Astrocyte (in vitro differentiated cells and primary cell): ENCODE measurements at regions not wholly inside any gene's neighbourhood (a gene's known extent, or its start where the extent isn't known, plus 50 kb on each side); places are given as distances from the start of the nearest gene placed in this dataset.

Experiments
- DNase-seq: peaks from one replicate; pipeline ENCODE4 v3.0.0-alpha.2; 2010; ENCODE audit warnings: low read depth
- FAIRE-seq: peaks from 2 replicates; lab custom pipeline; 2011; peaks lifted over from hg19 to GRCh38; lab: Jason Lieb, UNC
- H2AFZ ChIP-seq: 2 replicates; pipeline ENCODE4 v1.6.0; 2012; ENCODE audit warnings: low read depth, low read length, inconsistent platforms
- H3K27ac ChIP-seq: 2 replicates; pipeline ENCODE4 v1.5.1; 2011; ENCODE audit warnings: low read depth, low read length, inconsistent platforms
- H3K27me3 ChIP-seq: 2 replicates; pipeline ENCODE4 v1.6.0; 2011; ENCODE audit warnings: low read length, inconsistent platforms; ENCODE audit not compliant: insufficient read depth
- H3K36me3 ChIP-seq: 2 replicates; pipeline ENCODE4 v1.5.1; 2011; ENCODE audit warnings: low read length, inconsistent platforms; ENCODE audit not compliant: insufficient read depth
- H3K4me1 ChIP-seq: 2 replicates; pipeline ENCODE4 v1.5.1; 2011; ENCODE audit warnings: low read length, inconsistent platforms; ENCODE audit not compliant: insufficient read depth
- H3K4me2 ChIP-seq: 2 replicates; pipeline ENCODE4 v1.6.0; 2012; ENCODE audit warnings: low read length, inconsistent platforms
- H3K4me3 ChIP-seq: 2 replicates; pipeline ENCODE4 v1.5.1; 2011; ENCODE audit warnings: low read depth, mild to moderate bottlenecking, low read length, inconsistent platforms; ENCODE audit not compliant: insufficient read depth
- H3K79me2 ChIP-seq: 2 replicates; pipeline ENCODE4 v1.6.0; 2012; ENCODE audit warnings: mild to moderate bottlenecking, low read length, inconsistent platforms; ENCODE audit not compliant: insufficient read depth
- H3K9ac ChIP-seq: 2 replicates; pipeline ENCODE4 v1.6.0; 2012; ENCODE audit warnings: mild to moderate bottlenecking, low read length, inconsistent platforms
- H3K9me3 ChIP-seq: 2 replicates; pipeline ENCODE4 v1.5.1; 2012; ENCODE audit warnings: low read depth, mild to moderate bottlenecking, low read length, inconsistent platforms; ENCODE audit not compliant: insufficient read depth
- H4K20me1 ChIP-seq: 2 replicates; pipeline ENCODE4 v1.6.0; 2012; ENCODE audit warnings: low read length, inconsistent platforms; ENCODE audit not compliant: insufficient read depth
- H3K27ac Mint-ChIP-seq: one replicate; pipeline ENCODE4 v1.8.0; 2021; ENCODE audit warnings: mild to moderate bottlenecking, mixed read lengths; ENCODE audit not compliant: unreplicated experiment
- H3K27me3 Mint-ChIP-seq: one replicate; pipeline ENCODE4 v1.8.0; 2021; ENCODE audit warnings: low read depth, mixed read lengths; ENCODE audit not compliant: unreplicated experiment
- H3K36me3 Mint-ChIP-seq: one replicate; pipeline ENCODE4 v1.8.0; 2021; ENCODE audit warnings: low read depth, mixed read lengths; ENCODE audit not compliant: unreplicated experiment
- H3K4me1 Mint-ChIP-seq: one replicate; pipeline ENCODE4 v1.8.0; 2021; ENCODE audit warnings: low read depth, mixed read lengths; ENCODE audit not compliant: unreplicated experiment
- H3K4me3 Mint-ChIP-seq: one replicate; pipeline ENCODE4 v1.8.0; 2021; ENCODE audit warnings: mild to moderate bottlenecking, moderate library complexity, mixed read lengths; ENCODE audit not compliant: unreplicated experiment
- H3K9me3 Mint-ChIP-seq: one replicate; pipeline ENCODE4 v1.8.0; 2021; ENCODE audit warnings: mild to moderate bottlenecking, mixed read lengths; ENCODE audit not compliant: unreplicated experiment
- EZH2 ChIP-seq: IDR thresholded peaks from 2 replicates; pipeline ENCODE4 v1.6.1; 2012; ENCODE audit warnings: mild to moderate bottlenecking, low read length, inconsistent platforms; ENCODE audit not compliant: insufficient read depth
- TF ChIP-seq, protein P1 (sequence below): IDR thresholded peaks from 2 replicates; pipeline ENCODE4 v1.5.1; 2011; ENCODE audit warnings: low read depth, mild to moderate bottlenecking, inconsistent platforms, low read length, moderate library complexity; ENCODE audit not compliant: insufficient read depth

DNA sequence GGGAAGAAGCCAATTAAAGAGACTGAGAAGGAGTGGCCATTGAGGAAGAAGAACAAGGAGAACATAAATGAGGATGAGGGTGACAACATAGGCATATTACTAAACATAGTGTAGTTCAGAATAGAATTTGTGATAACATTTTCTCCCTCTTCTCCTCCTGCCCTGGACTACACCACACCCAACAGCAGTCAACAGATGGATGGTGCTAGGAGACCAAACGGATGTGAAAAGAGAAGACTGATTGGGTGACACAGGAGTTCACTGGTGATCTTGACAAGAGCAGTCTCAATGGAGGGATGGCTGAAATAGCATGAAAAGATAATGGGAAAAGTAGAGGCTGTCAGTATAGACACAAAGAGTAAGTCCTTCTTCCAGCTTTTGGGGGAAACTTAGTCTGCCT, 226.5 kb upstream of the FGF13 start:
- H3K4me2 ChIP-seq = no peak overlapping the region
- H3K9me3 ChIP-seq = no peaks in the 10 kb centered on the region
- no peaks in the 10 kb centered on the region for H4K20me1 ChIP-seq
- H3K9me3 Mint-ChIP-seq = peaks cover 3% of the 10 kb centered on the region
- TF ChIP-seq EZH2 = no peak
- TF ChIP-seq, protein P1, sequence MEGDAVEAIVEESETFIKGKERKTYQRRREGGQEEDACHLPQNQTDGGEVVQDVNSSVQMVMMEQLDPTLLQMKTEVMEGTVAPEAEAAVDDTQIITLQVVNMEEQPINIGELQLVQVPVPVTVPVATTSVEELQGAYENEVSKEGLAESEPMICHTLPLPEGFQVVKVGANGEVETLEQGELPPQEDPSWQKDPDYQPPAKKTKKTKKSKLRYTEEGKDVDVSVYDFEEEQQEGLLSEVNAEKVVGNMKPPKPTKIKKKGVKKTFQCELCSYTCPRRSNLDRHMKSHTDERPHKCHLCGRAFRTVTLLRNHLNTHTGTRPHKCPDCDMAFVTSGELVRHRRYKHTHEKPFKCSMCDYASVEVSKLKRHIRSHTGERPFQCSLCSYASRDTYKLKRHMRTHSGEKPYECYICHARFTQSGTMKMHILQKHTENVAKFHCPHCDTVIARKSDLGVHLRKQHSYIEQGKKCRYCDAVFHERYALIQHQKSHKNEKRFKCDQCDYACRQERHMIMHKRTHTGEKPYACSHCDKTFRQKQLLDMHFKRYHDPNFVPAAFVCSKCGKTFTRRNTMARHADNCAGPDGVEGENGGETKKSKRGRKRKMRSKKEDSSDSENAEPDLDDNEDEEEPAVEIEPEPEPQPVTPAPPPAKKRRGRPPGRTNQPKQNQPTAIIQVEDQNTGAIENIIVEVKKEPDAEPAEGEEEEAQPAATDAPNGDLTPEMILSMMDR = no peak
- H3K27ac ChIP-seq = no peak overlapping the region
- no peak overlapping the region for H3K9ac ChIP-seq
- no peaks in the 10 kb centered on the region for H3K4me1 ChIP-seq
- H3K4me3 ChIP-seq = no peak overlapping the region
- no peak overlapping the region for H3K4me3 Mint-ChIP-seq
- H3K27ac Mint-ChIP-seq = no peak overlapping the region
- H2AFZ ChIP-seq = no peak overlapping the region
- no peaks in the 10 kb centered on the region for H3K36me3 Mint-ChIP-seq
- no peaks in the 10 kb centered on the region for H3K4me1 Mint-ChIP-seq
- H3K36me3 ChIP-seq = no peaks in the 10 kb centered on the region
- H3K27me3 Mint-ChIP-seq = no peaks in the 10 kb centered on the region
- H3K27me3 ChIP-seq = no peaks in the 10 kb centered on the region
- FAIRE-seq = no peak
- no peaks in the 10 kb centered on the region for H3K79me2 ChIP-seq
- DNase-seq = no peak

DNA sequence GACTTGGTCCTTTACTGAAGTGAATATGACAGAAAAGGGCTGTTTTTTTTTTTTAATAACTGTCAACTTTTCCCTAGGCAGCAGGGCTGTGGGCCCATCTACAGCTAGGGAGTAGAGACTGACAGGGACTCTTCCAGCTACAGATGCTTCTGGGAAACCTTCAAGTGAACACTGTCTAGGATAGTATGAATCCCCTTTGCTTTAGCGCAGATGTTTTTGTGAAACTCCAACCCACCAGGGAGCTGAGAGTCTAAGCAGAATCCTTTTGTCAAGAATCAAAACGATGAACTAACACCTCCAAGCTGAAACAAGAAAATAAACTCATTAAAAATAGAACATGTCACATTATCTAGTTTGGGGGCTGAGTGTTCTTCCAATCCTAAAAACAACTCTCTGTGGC, 219.7 kb upstream of the FGF13 start:
- Histone ChIP-seq H3K9me3 (no peaks in the 10 kb centered on the region), H2AFZ (no peak overlapping the region), H4K20me1 (no peaks in the 10 kb centered on the region), H3K27ac (no peak overlapping the region), H3K9ac (no peak overlapping the region), H3K4me1 (no peaks in the 10 kb centered on the region), H3K4me3 (no peak overlapping the region), H3K36me3 (no peaks in the 10 kb centered on the region), H3K27me3 (no peaks in the 10 kb centered on the region), H3K4me2 (no peak overlapping the region), H3K79me2 (no peaks in the 10 kb centered on the region)
- Mint-ChIP-seq H3K9me3 (no peaks in the 10 kb centered on the region), H3K27ac (no peak overlapping the region), H3K4me1 (no peaks in the 10 kb centered on the region), H3K36me3 (no peaks in the 10 kb centered on the region), H3K27me3 (no peaks in the 10 kb centered on the region), H3K4me3 (no peak overlapping the region)
- FAIRE-seq (no peak), DNase-seq (no peak)
- TF ChIP-seq, protein P1 = no peak
- no peak for TF ChIP-seq EZH2

DNA sequence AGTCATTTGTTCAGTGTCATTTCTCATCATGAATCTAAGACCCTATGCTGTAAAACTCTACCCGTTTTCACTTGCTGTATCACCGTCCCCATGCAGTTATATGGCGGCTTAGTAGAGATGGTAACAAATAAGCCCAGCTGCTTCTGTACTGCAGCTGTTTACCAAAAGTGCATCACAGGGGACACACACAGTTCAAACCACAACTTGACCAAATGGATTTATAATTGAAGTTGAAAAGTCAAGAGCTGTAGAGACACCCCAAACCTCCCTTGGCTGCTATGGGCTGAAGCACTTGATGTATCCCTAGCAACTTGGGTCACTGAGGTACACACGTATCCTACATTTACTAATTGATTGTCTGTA, 219.0 kb upstream of the FGF13 start:
- no peak overlapping the region for H3K4me3 Mint-ChIP-seq

More for the DNA sequence above, 219.0 kb upstream of the FGF13 start:
- Histone ChIP-seq H3K4me2 (no peak overlapping the region), H3K9me3 (no peaks in the 10 kb centered on the region), H3K4me1 (peaks cover 2% of the 10 kb centered on the region), H3K4me3 (no peak overlapping the region), H3K36me3 (no peaks in the 10 kb centered on the region), H2AFZ (no peak overlapping the region), H3K27ac (no peak overlapping the region), H4K20me1 (no peaks in the 10 kb centered on the region), H3K27me3 (no peaks in the 10 kb centered on the region), H3K79me2 (no peaks in the 10 kb centered on the region), H3K9ac (no peak overlapping the region)
- Mint-ChIP-seq H3K36me3 (no peaks in the 10 kb centered on the region), H3K9me3 (no peaks in the 10 kb centered on the region), H3K27ac (no peak overlapping the region), H3K27me3 (no peaks in the 10 kb centered on the region), H3K4me1 (no peaks in the 10 kb centered on the region)
- FAIRE-seq = no peak
- TF ChIP-seq, protein P1 = no peak
- no peak for TF ChIP-seq EZH2
- DNase-seq = no peak
